GM12801 (cell line): ENCODE measurements at regions not wholly inside any gene's neighbourhood (a gene's known extent, or its start where the extent isn't known, plus 50 kb on each side); places are given as distances from the start of the nearest gene placed in this dataset.

ENCODE experiments used
- TF ChIP-seq, protein P1 (sequence below): IDR thresholded peaks from one replicate; pipeline ENCODE4 v1.5.1; 2011; ENCODE audit warnings: control low read depth; ENCODE audit not compliant: insufficient read length; ENCODE audit errors: extremely low read depth

- TF ChIP-seq, protein P1, sequence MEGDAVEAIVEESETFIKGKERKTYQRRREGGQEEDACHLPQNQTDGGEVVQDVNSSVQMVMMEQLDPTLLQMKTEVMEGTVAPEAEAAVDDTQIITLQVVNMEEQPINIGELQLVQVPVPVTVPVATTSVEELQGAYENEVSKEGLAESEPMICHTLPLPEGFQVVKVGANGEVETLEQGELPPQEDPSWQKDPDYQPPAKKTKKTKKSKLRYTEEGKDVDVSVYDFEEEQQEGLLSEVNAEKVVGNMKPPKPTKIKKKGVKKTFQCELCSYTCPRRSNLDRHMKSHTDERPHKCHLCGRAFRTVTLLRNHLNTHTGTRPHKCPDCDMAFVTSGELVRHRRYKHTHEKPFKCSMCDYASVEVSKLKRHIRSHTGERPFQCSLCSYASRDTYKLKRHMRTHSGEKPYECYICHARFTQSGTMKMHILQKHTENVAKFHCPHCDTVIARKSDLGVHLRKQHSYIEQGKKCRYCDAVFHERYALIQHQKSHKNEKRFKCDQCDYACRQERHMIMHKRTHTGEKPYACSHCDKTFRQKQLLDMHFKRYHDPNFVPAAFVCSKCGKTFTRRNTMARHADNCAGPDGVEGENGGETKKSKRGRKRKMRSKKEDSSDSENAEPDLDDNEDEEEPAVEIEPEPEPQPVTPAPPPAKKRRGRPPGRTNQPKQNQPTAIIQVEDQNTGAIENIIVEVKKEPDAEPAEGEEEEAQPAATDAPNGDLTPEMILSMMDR: no peak
Observed at GRCh38 chr2:118176601-118177000, 88.3 kb downstream of the INSIG2 start.

- TF ChIP-seq, protein P1: no peak
Observed at GRCh38 chr2:118171546-118171945, 83.3 kb downstream of the INSIG2 start.

DNA sequence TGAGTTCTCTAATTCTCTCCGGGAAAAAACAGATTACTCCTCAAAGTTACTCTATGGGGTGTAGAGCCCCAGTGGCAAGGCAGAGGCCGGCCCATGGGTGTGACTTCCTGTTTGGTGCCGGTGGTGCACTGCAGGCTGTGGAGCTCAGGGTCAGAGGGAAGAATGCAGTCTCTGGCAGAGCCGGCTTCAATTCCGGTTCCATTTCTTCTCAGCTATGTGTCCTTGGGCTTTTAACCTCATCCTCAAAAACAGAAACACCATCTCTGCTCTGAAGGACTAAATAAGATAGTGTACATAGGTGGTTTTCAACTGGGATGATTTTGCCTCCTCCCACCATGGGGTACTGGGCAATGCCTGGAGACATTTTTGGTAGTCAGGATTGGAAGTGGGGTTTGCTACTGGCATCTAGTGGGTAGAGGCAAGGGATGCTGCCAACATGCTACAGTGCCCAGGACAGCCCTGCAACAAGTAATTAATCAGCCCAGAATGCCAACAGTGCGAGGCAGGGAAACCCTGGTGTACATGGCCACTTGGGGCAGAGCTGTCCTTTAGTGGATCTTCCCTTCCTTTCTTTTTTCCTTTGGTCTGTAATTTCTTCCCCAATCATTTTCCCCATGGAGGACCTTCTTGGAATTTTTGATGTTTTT, 81.2 kb downstream of the INSIG2 start:
- TF ChIP-seq, protein P1: no peak

GRCh38 chr2:118168615-118169014, 80.3 kb downstream of the INSIG2 start:
- TF ChIP-seq, protein P1: no peak

- TF ChIP-seq, protein P1: no peak
Observed at GRCh38 chr2:118167026-118167425, 78.8 kb downstream of the INSIG2 start.

DNA sequence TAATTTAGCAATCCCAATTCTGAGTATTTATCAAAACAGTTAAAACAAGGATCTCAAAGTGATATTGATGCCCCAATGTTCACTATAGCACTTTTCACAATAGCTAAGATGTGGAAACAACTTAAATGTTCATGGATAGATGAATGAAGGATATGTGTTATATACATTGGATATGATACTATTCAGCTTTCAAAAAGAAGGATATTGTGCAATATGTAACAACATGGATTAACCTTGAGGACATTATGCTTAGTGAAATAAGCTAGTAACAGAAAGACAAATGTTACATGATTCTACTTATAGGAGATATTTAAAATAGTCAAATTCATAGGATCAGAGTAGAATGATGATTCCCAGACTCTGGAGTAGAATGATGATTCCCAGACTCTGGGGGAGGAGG, 78.0 kb downstream of the INSIG2 start:
- TF ChIP-seq, protein P1: no peak

GRCh38 chr2:118165595-118165994, 77.3 kb downstream of the INSIG2 start:
- TF ChIP-seq, protein P1: no peak
